DND-41 (cell line): ENCODE measurements at regions not wholly inside any gene's neighbourhood (a gene's known extent, or its start where the extent isn't known, plus 50 kb on each side); places are given as distances from the start of the nearest gene placed in this dataset.

ENCODE experiments used
- CTCF ChIP-seq: IDR thresholded peaks from 2 replicates; pipeline ENCODE4 v1.5.1; 2012; ENCODE audit warnings: borderline replicate concordance, low read length, moderate library complexity, mild to moderate bottlenecking; ENCODE audit not compliant: poor library complexity, severe bottlenecking; ENCODE audit errors: extremely low read depth
- EZH2 ChIP-seq: IDR thresholded peaks from 3 replicates; pipeline ENCODE4 v1.6.1; 2012; ENCODE audit warnings: borderline replicate concordance, low read depth, mild to moderate bottlenecking, moderate library complexity, low read length, inconsistent platforms; ENCODE audit not compliant: severe bottlenecking

GRCh38 chr2:8232871-8233270, 449.0 kb upstream of the ID2 start:
- no peak for TF ChIP-seq CTCF
- no peak for TF ChIP-seq EZH2
